Loucy (cell line): ENCODE measurements at regions not wholly inside any gene's neighbourhood (a gene's known extent, or its start where the extent isn't known, plus 50 kb on each side); places are given as distances from the start of the nearest gene placed in this dataset.

Experiments used
- CTCF ChIP-seq: fragments of 200-600 bp; sonication (generic); conservative IDR thresholded peaks from 2 replicates; pipeline ENCODE4 v1.5.1; 2014; ENCODE audit warnings: mild to moderate bottlenecking, antibody characterized with exemption, low read length
- EZH2phosphoT487 ChIP-seq: fragments of 200-600 bp; IDR thresholded peaks from 2 replicates; pipeline ENCODE4 v1.6.1; 2018; ENCODE audit warnings: antibody characterized with exemption, mild to moderate bottlenecking, moderate library complexity, borderline replicate concordance

GRCh38 chr5:164439799-164440198, 934.4 kb downstream of the MAT2B start:
- TF ChIP-seq CTCF (no peak), EZH2phosphoT487 (no peak)
